ENCODE measurements at regions not wholly inside any gene's neighbourhood (a gene's known extent, or its start where the extent isn't known, plus 50 kb on each side); places are given as distances from the start of the nearest gene placed in this dataset.

DNA sequence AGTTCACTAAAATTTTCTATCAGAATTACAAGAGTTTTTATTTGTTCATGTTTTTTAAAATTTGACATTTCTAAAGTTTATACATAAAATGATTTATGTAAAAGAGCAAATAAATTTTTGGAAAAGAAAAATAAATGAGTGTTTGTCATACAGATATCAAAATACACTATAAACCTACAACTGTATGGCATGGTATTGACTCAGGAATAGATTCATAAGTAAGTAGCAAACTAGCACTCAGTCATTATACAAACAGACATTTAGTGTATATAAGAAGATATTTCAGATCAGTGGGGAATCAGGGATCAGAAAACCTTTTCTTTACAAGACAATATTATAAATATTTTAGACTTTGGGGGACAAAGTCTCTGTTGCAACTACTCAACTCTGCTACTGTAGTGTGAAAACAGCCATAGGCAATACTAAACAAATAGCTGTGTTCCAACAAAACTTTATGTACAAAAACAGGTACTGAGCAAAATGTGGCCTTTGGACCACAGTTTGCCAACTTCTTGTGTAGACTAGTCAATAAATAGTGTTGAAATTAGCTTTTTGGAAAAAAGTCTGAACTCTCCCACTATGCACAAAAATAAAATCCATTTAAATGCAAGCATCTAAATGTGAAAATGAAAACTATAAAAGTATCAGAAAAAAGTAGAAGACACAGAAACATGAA, 508.8 kb upstream of the CAMK1G start:
- H3K36me3 ChIP-seq (ENCODE audit: control insufficient read depth, insufficient read depth, low read length) = no peaks in the 10 kb centered on the region
- no peaks in the 10 kb centered on the region for H3K27me3 ChIP-seq (ENCODE audit: control insufficient read depth, insufficient read depth, low read length, poor library complexity, severe bottlenecking)
- no peaks in the 10 kb centered on the region for H3K36me3 Mint-ChIP-seq (ENCODE audit: low read depth)
- no peak for DNase-seq
- no peak overlapping the region for H3K4me3 ChIP-seq (ENCODE audit: low read length)
- H3K4me1 ChIP-seq (ENCODE audit: control insufficient read depth, insufficient read depth, low read length) = peaks cover 4% of the 10 kb centered on the region
- H3K27ac ChIP-seq (ENCODE audit: low read depth, low read length) = no peak overlapping the region
- H3K9me3 Mint-ChIP-seq = peaks cover 15% of the 10 kb centered on the region
- H3K9ac ChIP-seq (ENCODE audit: extremely low read depth, low read length, poor library complexity, severe bottlenecking) = no peak overlapping the region
- H3K4me1 Mint-ChIP-seq = peaks cover 6% of the 10 kb centered on the region
- no peak overlapping the region for H3K4me3 Mint-ChIP-seq
- TF ChIP-seq, protein P1, sequence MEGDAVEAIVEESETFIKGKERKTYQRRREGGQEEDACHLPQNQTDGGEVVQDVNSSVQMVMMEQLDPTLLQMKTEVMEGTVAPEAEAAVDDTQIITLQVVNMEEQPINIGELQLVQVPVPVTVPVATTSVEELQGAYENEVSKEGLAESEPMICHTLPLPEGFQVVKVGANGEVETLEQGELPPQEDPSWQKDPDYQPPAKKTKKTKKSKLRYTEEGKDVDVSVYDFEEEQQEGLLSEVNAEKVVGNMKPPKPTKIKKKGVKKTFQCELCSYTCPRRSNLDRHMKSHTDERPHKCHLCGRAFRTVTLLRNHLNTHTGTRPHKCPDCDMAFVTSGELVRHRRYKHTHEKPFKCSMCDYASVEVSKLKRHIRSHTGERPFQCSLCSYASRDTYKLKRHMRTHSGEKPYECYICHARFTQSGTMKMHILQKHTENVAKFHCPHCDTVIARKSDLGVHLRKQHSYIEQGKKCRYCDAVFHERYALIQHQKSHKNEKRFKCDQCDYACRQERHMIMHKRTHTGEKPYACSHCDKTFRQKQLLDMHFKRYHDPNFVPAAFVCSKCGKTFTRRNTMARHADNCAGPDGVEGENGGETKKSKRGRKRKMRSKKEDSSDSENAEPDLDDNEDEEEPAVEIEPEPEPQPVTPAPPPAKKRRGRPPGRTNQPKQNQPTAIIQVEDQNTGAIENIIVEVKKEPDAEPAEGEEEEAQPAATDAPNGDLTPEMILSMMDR (conservative IDR thresholded peaks at IDR 0.05) = no peak
- no peaks in the 10 kb centered on the region for H3K27me3 Mint-ChIP-seq (ENCODE audit: insufficient read depth)
- no peak overlapping the region for H3K27ac Mint-ChIP-seq
- peaks cover 20% of the 10 kb centered on the region for H3K9me3 ChIP-seq (ENCODE audit: control insufficient read depth, low read length)

- TF ChIP-seq, protein P1 (conservative IDR thresholded peaks at IDR 0.05) = peak; percentile 58
- H3K36me3 ChIP-seq (ENCODE audit: control insufficient read depth, insufficient read depth, low read length) = no peaks in the 10 kb centered on the region
- no peak for DNase-seq
- Mint-ChIP-seq H3K36me3 (ENCODE audit: low read depth) (no peaks in the 10 kb centered on the region), H3K4me3 (no peak overlapping the region), H3K27ac (no peak overlapping the region), H3K27me3 (ENCODE audit: insufficient read depth) (no peaks in the 10 kb centered on the region), H3K9me3 (peaks cover 15% of the 10 kb centered on the region), H3K4me1 (peaks cover 14% of the 10 kb centered on the region)
- H3K27ac ChIP-seq (ENCODE audit: low read depth, low read length) = no peak overlapping the region
- WGBS, 2 experiments (ENCODE audit: insufficient coverage in 1 of 2, insufficient read length in 1 of 2) = 87 to 91% methylated on average over 2 to 3 of the region's 3 CpGs
- H3K27me3 ChIP-seq (ENCODE audit: control insufficient read depth, insufficient read depth, low read length, poor library complexity, severe bottlenecking) = no peaks in the 10 kb centered on the region
- H3K4me1 ChIP-seq (ENCODE audit: control insufficient read depth, insufficient read depth, low read length) = peaks cover 4% of the 10 kb centered on the region
- H3K9me3 ChIP-seq (ENCODE audit: control insufficient read depth, low read length) = peaks cover 20% of the 10 kb centered on the region
- H3K4me3 ChIP-seq (ENCODE audit: low read length) = no peak overlapping the region
- H3K9ac ChIP-seq (ENCODE audit: extremely low read depth, low read length, poor library complexity, severe bottlenecking) = no peak overlapping the region
Observed at GRCh38 chr1:209076688-209077087, 506.8 kb upstream of the CAMK1G start.

DNA sequence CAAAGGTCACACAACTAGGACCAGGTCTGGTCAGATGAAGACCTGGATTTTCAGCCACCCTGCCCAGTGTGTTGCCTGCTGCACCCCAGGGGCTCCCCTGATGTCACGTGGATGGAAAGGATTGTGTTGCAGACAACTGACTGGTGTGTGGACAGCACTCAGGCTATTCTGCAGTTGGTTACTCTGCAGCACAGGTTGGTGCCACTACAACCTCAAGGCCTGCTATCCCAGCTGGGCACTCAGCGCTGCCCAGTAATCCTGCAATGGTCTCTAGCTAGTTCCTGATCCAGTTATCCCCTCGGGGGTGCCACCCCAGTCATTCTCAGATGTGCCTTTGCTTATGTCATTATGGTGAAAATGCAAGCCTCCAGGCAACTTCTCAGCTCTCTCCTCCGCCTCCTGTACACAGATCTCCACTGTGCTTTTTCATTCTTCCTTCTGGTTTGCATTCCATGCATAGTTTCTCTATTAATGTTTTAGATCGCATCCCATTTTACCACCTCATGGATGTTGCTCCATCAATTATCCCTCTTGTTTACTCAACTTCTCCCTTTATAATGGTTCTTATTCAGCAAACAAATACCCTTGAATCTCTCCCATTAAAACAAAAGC, 503.2 kb upstream of the CAMK1G start:
- Mint-ChIP-seq H3K4me3 (no peak overlapping the region), H3K9me3 (peaks cover 15% of the 10 kb centered on the region), H3K27ac (no peak overlapping the region), H3K36me3 (ENCODE audit: low read depth) (no peaks in the 10 kb centered on the region), H3K4me1 (peaks cover 8% of the 10 kb centered on the region), H3K27me3 (ENCODE audit: insufficient read depth) (no peaks in the 10 kb centered on the region)
- TF ChIP-seq, protein P1 (conservative IDR thresholded peaks at IDR 0.05) = no peak
- H3K36me3 ChIP-seq (ENCODE audit: control insufficient read depth, insufficient read depth, low read length) = no peaks in the 10 kb centered on the region
- WGBS, 2 experiments (ENCODE audit: insufficient coverage in 1 of 2, insufficient read length in 1 of 2) = 82 to 83% methylated on average over 5 of the region's 5 CpGs
- no peaks in the 10 kb centered on the region for H3K27me3 ChIP-seq (ENCODE audit: control insufficient read depth, insufficient read depth, low read length, poor library complexity, severe bottlenecking)
- no peaks in the 10 kb centered on the region for H3K4me1 ChIP-seq (ENCODE audit: control insufficient read depth, insufficient read depth, low read length)
- H3K27ac ChIP-seq (ENCODE audit: low read depth, low read length) = no peak overlapping the region
- DNase-seq = no peak
- H3K9me3 ChIP-seq (ENCODE audit: control insufficient read depth, low read length) = peaks cover 20% of the 10 kb centered on the region
- no peak overlapping the region for H3K9ac ChIP-seq (ENCODE audit: extremely low read depth, low read length, poor library complexity, severe bottlenecking)
- H3K4me3 ChIP-seq (ENCODE audit: low read length) = no peak overlapping the region

All from endodermal cell (in vitro differentiated cells).